B cell (primary cell): ENCODE measurements at regions not wholly inside any gene's neighbourhood (a gene's known extent, or its start where the extent isn't known, plus 50 kb on each side); places are given as distances from the start of the nearest gene placed in this dataset.

Experiments used
- EZH2 ChIP-seq: IDR thresholded peaks from 2 replicates; pipeline ENCODE4 v1.6.1; 2012; ENCODE audit warnings: borderline replicate concordance, low read depth, mild to moderate bottlenecking, moderate library complexity, low read length; ENCODE audit not compliant: insufficient read depth, poor library complexity, severe bottlenecking
- TF ChIP-seq, protein P1 (sequence below): fragments of 200-600 bp; IDR thresholded peaks from one replicate; pipeline ENCODE4 v1.8.0; 2022; ENCODE audit warnings: antibody characterized with exemption, mild to moderate bottlenecking

GRCh38 chr6:8814440-8815000 lies 379.2 kb upstream of the SLC35B3 start:
- TF ChIP-seq, protein P1, sequence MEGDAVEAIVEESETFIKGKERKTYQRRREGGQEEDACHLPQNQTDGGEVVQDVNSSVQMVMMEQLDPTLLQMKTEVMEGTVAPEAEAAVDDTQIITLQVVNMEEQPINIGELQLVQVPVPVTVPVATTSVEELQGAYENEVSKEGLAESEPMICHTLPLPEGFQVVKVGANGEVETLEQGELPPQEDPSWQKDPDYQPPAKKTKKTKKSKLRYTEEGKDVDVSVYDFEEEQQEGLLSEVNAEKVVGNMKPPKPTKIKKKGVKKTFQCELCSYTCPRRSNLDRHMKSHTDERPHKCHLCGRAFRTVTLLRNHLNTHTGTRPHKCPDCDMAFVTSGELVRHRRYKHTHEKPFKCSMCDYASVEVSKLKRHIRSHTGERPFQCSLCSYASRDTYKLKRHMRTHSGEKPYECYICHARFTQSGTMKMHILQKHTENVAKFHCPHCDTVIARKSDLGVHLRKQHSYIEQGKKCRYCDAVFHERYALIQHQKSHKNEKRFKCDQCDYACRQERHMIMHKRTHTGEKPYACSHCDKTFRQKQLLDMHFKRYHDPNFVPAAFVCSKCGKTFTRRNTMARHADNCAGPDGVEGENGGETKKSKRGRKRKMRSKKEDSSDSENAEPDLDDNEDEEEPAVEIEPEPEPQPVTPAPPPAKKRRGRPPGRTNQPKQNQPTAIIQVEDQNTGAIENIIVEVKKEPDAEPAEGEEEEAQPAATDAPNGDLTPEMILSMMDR, result no peak
- no peak for TF ChIP-seq EZH2
